Pancreas (tissue), 10 donors: ENCODE measurements at regions not wholly inside any gene's neighbourhood (a gene's known extent, or its start where the extent isn't known, plus 50 kb on each side); places are given as distances from the start of the nearest gene placed in this dataset.

ENCODE experiments used
- ATAC-seq, 4 donors: fragments of 200-7000 bp; cut with Tn5 transposase; one replicate each; pipeline versions ENCODE4 v1.8.0 to v1.9.1; 2020; ENCODE audit warnings: mild to moderate bottlenecking in 4 of 4, moderate library complexity in 4 of 4
- DNase-seq, 6 donors: peaks; one replicate each; pipeline ENCODE4 v3.0.0-alpha.2; 2020
- FAIRE-seq: peaks from 2 replicates; lab custom pipeline; 2012; peaks lifted over from hg19 to GRCh38; lab: Jason Lieb, UNC
- H3K27ac ChIP-seq, 4 donors: fragments of 200-600 bp; sonication (generic); 1 replicate in 3 of 4; 2 replicates in 1 of 4; pipeline versions ENCODE4 v1.5.0 to v1.8.0; 2020
- H3K27me3 ChIP-seq, 4 donors: fragments of 200-600 bp; one replicate each; pipeline ENCODE4 v1.8.0; 2021
- H3K36me3 ChIP-seq, 3 donors: fragments of 200-600 bp; sonication (generic) in 1 of 3; one replicate each; pipeline versions ENCODE4 v1.5.0 to v1.8.0; 2020 to 2021
- H3K4me1 ChIP-seq, 3 donors: fragments of 200-600 bp; one replicate each; pipeline ENCODE4 v1.8.0; 2021
- H3K4me3 ChIP-seq, 4 donors: fragments of 200-600 bp; sonication (generic) in 2 of 4; one replicate each; pipeline versions ENCODE4 v1.5.0 to v1.8.0; 2020 to 2021
- H3K9me3 ChIP-seq, 4 donors: fragments of 200-600 bp; one replicate each; pipeline ENCODE4 v1.8.0; 2021
- CTCF ChIP-seq, 4 donors: fragments of 200-600 bp; sonication (generic) in 3 of 4; IDR thresholded peaks; one replicate each; pipeline versions ENCODE4 v1.5.0 to v1.8.0; 2021; ENCODE audit warnings: antibody characterized with exemption in 4 of 4
- whole genome bisulfite sequencing, 2 donors: extraction: QIAGEN DNeasy Blood & Tissue Kit; methylation state at CpG; one replicate each; pipeline ENCODE4 v1.1.7; 2013; 5-methylcytosine and 5-hydroxymethylcytosine counted together
- intact Hi-C, 3 donors: fragments of 100-400 bp; cut with DNase I; formaldehyde crosslinking; loops; one replicate each; pipeline versions ENCODE4 v1.11.1 to v1.14.2; 2022
- donor health status: healthy with polysubstance abuse.
- donor health status: DM: no; HTN: no; CAD: no; lungs with moderate emphysema.
- donor health status: DM: no; HTN: no; CAD: no.
- donor health status: control.
- donor health status: control.
- donor health status: Bipolar disorder and iron deficiency.
- donor health status: DM: yes; HTN: yes; CAD: no.
- donor health status: DM: no; HTN: no; CAD: no.
- donor health status: DM: no; HTN: no; CAD: no.
- donor health status: DM: yes; HTN: yes; CAD: no.

GRCh38 chr1:101435831-101436511 is 199.2 kb downstream of the S1PR1 start:
- Histone ChIP-seq H3K4me1 (no peaks in the 10 kb centered on the region), H3K27ac (no peak overlapping the region), H3K9me3 (no peaks in the 10 kb centered on the region), H3K36me3 (no peaks in the 10 kb centered on the region), H3K4me3 (no peak overlapping the region), H3K27me3 (no peaks in the 10 kb centered on the region)
- DNase-seq (no peak), ATAC-seq (no peak), FAIRE-seq (no peak)
- TF ChIP-seq CTCF (IDR thresholded peaks at IDR 0.05) = no peak
- WGBS, 2 donors = 50 to 68% methylated on average over 4 of the region's 4 CpGs
- intact Hi-C loops = no loop called here

GRCh38 chr1:101437800-101438199 is 201.0 kb downstream of the S1PR1 start:
- FAIRE-seq = no peak
- ATAC-seq = no peak
- WGBS, 2 donors = 44 to 54% methylated on average over 1 of the region's 1 CpG

GRCh38 chr1:101438359-101438758 is 201.5 kb downstream of the S1PR1 start:
- Histone ChIP-seq H3K36me3 (no peaks in the 10 kb centered on the region), H3K4me1 (no peaks in the 10 kb centered on the region), H3K9me3 (no peaks in the 10 kb centered on the region), H3K27me3 (no peaks in the 10 kb centered on the region), H3K27ac (no peak overlapping the region), H3K4me3 (no peak overlapping the region)
- intact Hi-C loops = no loop called here
- no peak for FAIRE-seq
- 21 to 38% methylated on average over 3 of the region's 3 CpGs for WGBS, 2 donors
- no peak for TF ChIP-seq CTCF (IDR thresholded peaks at IDR 0.05)
- no peak for ATAC-seq
- no peak for DNase-seq

More at GRCh38 chr1:101437800-101438199, 201.0 kb downstream of the S1PR1 start:
- intact Hi-C loops = no loop called here
- Histone ChIP-seq H3K27me3 (no peaks in the 10 kb centered on the region), H3K9me3 (no peaks in the 10 kb centered on the region), H3K4me1 (no peaks in the 10 kb centered on the region), H3K4me3 (no peak overlapping the region), H3K36me3 (no peaks in the 10 kb centered on the region), H3K27ac (no peak overlapping the region)
- TF ChIP-seq CTCF (IDR thresholded peaks at IDR 0.05) = no peak
- DNase-seq = no peak

DNA sequence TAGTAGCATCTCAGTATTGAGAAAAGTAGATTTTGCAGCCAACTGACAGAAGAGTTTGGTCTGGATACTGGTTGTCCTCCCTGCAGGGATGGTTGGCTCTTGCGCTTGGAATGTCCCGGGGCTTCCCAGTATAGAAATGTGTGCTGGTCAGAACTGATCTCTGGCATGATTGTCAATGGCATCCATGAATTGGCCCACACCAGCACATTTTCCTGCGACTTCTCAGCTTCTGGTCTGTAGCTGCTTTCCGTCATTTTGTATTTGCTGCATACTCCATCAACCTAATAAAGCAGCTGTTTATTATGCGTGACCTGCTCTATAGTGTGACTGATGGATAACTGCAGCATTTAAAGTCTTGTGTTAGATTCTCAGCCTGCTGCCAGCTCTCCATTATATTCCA is 203.7 kb downstream of the S1PR1 start:
- no peak for DNase-seq
- intact Hi-C loops = no loop called here
- TF ChIP-seq CTCF (IDR thresholded peaks at IDR 0.05) = no peak
- ATAC-seq = no peak
- Histone ChIP-seq H3K4me1 (no peaks in the 10 kb centered on the region), H3K9me3 (no peaks in the 10 kb centered on the region), H3K4me3 (no peak overlapping the region), H3K27me3 (no peaks in the 10 kb centered on the region), H3K27ac (no peak overlapping the region), H3K36me3 (no peaks in the 10 kb centered on the region)
- WGBS, 2 donors = 70 to 78% methylated on average over 5 of the region's 5 CpGs
- no peak for FAIRE-seq

GRCh38 chr1:101444381-101444780 is 207.6 kb downstream of the S1PR1 start:
- Histone ChIP-seq H3K36me3 (no peaks in the 10 kb centered on the region), H3K4me1 (no peaks in the 10 kb centered on the region), H3K27me3 (no peaks in the 10 kb centered on the region), H3K4me3 (no peak overlapping the region), H3K9me3 (no peaks in the 10 kb centered on the region), H3K27ac (no peak overlapping the region)
- DNase-seq = no peak
- FAIRE-seq = no peak
- intact Hi-C loops = no loop called here
- no peak for TF ChIP-seq CTCF (IDR thresholded peaks at IDR 0.05)
- WGBS, 2 donors = 65 to 69% methylated on average over 3 of the region's 3 CpGs
- ATAC-seq = no peak
